GM12873 (cell line): ENCODE measurements at regions not wholly inside any gene's neighbourhood (a gene's known extent, or its start where the extent isn't known, plus 50 kb on each side); places are given as distances from the start of the nearest gene placed in this dataset.

ENCODE experiments used
- TF ChIP-seq, protein P1 (sequence below): IDR thresholded peaks from 2 replicates; pipeline ENCODE4 v1.5.1; 2012; ENCODE audit warnings: low read depth, mild to moderate bottlenecking, moderate library complexity, low read length, control low read depth; ENCODE audit not compliant: insufficient read depth; ENCODE audit errors: missing control alignments

DNA sequence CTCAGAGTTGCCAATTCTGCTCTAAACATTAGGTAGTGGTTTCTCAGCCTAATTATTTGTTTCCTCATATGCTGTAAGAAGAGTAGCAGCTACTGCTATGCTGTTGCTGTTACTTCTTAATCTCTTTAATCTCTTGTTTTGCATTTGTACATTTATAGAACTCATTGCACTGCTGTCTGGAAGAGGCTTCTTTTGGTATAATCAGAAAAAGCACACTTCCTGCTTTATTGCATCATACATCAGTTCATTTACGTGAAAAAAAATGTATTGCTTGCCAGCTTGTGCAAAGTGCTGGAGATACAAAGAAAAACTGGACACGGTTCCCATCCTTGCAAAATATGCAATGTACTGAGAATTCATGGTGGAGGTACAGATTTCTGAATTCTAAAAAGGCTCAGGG lies 332.0 kb downstream of the GRXCR1 start:
- TF ChIP-seq, protein P1, sequence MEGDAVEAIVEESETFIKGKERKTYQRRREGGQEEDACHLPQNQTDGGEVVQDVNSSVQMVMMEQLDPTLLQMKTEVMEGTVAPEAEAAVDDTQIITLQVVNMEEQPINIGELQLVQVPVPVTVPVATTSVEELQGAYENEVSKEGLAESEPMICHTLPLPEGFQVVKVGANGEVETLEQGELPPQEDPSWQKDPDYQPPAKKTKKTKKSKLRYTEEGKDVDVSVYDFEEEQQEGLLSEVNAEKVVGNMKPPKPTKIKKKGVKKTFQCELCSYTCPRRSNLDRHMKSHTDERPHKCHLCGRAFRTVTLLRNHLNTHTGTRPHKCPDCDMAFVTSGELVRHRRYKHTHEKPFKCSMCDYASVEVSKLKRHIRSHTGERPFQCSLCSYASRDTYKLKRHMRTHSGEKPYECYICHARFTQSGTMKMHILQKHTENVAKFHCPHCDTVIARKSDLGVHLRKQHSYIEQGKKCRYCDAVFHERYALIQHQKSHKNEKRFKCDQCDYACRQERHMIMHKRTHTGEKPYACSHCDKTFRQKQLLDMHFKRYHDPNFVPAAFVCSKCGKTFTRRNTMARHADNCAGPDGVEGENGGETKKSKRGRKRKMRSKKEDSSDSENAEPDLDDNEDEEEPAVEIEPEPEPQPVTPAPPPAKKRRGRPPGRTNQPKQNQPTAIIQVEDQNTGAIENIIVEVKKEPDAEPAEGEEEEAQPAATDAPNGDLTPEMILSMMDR: no peak

DNA sequence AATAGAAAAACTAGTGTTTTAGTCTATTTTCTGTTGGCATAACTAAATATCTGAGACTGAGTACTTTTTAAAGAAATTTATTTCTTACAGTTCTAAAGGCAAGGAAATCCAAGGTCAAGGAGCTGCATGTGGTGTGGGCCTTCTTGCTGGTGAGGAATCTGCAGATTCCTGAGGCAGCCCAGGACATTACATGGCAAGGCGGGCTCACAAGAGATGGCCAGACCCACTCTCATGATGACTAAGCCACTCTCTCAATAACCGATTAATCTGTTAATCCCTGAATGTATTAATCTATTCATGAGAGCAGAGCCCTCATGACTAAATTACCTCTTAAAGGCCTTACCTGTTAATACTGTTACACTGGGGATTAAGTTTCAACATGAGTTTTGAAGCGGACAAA lies 340.8 kb downstream of the GRXCR1 start:
- TF ChIP-seq, protein P1: no peak

DNA sequence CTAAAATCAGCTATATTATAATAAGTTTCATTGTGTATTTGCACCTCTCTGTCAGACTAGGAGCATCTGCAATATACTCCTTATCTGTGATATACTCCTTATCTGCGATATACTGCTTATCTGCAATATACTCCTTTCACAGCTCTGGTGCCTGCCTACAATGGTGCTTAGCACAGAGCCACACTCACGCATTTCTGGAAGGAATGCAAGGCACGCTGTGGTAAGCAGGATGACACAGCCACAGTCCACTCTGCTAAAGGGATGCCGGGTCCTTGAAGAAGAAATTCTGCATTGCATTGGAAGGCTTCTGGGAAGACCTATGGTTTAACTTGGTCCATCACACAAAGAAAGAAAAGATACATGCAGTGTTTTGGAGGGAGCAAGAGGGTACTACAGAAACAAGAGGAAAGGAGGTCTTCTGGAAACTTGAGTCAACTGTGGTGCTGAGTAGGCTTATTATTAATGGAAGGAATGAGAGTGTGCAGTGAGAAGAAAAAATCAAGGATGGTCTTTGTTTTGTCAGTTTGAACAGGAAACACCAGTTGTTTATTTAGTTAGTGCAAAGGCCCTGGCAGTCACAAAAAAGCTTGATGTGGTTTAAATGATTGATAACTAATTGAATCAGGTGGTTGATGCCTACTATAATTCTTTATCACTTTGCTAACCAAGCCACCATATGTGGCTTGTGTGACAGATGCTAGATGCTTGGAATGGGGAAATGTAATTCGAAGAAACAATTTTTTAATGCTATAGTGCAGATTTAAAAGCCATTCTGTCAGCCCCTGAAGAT lies 342.3 kb downstream of the GRXCR1 start:
- TF ChIP-seq, protein P1: no peak

DNA sequence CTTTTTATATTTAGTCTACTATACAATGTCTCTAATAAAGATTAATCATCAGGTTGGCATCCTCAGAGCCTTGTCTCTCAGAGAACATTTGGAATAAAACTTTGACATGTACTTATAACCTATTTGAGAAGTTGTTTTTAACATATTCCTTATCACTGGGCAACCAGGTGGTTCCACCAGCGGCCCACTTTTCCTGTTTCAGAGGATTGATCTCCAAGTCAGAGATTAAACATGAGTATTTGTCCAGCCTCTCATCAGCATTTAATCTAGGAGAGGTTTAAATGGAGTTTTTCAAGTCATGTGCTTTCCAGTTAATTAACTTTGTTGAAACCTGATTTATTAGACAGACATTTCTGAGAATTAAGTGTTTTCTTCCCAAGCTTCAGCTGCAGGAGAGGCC lies 345.5 kb downstream of the GRXCR1 start:
- TF ChIP-seq, protein P1: no peak

DNA sequence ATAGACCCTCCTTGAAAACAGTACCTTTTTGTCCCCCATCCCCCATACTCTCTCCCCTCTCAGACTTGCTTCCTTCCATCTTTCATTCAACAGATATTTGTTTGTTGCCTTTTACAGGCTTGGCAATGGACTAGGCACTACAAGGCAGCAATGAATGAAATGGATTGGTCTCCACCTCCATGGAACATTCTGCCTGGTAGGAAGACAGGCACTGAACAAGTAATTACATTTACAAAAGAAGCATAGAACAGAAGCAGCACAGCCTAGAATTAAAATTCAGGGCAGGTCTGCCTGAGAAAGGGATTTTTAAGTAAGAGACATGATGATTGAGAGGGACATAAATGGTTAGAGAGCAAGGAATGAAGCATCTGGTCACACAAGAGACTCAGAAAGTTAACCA lies 346.1 kb downstream of the GRXCR1 start:
- TF ChIP-seq, protein P1: no peak

DNA sequence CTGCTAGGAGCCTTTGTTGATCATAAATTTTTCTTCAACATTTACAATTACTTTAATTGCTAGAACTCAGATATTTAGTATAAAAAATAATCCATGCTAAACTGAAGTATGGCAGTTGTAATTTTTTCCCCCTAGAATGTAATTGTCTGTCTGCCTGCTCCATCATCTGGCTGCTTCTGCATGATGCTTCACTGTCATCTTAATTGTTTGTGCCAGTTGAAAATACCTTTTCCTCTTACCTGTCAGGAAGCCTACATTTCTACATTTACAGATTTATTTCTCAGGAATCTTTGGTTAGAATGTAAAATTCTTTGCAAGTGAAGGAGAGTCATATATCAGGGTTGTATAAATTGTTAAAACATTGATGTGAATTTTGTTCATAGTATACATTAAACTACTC lies 348.6 kb downstream of the GRXCR1 start:
- TF ChIP-seq, protein P1: no peak

DNA sequence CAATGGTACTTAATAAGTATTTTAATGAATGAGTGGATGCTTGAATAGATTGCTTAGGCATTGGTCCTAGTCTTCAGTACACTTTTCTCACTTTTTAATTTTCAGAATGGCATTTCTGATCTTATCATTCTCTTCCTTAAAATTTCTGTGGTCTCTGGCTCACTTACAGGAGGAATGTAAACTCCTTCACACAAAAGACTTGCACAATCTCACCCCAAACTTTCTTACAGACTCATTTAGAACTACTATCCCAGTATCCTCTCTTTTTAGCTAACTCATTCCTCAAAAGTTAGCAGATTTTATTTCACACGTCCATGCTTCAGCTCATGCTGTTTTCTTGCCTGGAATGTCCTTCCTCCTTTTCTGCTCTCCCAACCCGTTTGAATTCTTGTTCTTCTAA lies 350.1 kb downstream of the GRXCR1 start:
- TF ChIP-seq, protein P1: no peak
